Tibial nerve (tissue), 4 donors: ENCODE measurements at regions not wholly inside any gene's neighbourhood (a gene's known extent, or its start where the extent isn't known, plus 50 kb on each side); places are given as distances from the start of the nearest gene placed in this dataset.

Experiments used
- DNase-seq, 2 donors: peaks; one replicate each; pipeline ENCODE4 v3.0.0-alpha.2; 2019; ENCODE audit warnings: low spot score in 2 of 2
- H3K27ac ChIP-seq, 4 donors: fragments of 200-600 bp; sonication (generic) in 3 of 4; one replicate each; pipeline ENCODE4 v1.5.1; 2017 to 2019; ENCODE audit warnings: mild to moderate bottlenecking in 1 of 4
- H3K27me3 ChIP-seq, 2 donors: fragments of 200-600 bp; sonication (generic) in 1 of 2; one replicate each; pipeline versions ENCODE4 v1.5.1 to v1.6.0; 2017 to 2019
- H3K36me3 ChIP-seq, 3 donors: fragments of 200-600 bp; sonication (generic); one replicate each; pipeline ENCODE4 v1.5.1; 2018 to 2019
- H3K4me1 ChIP-seq, 4 donors: fragments of 200-600 bp; sonication (generic) in 3 of 4; one replicate each; pipeline ENCODE4 v1.5.1; 2017 to 2019
- H3K4me3 ChIP-seq, 4 donors: fragments of 200-600 bp; sonication (generic) in 3 of 4; one replicate each; pipeline ENCODE4 v1.5.1; 2017 to 2019; ENCODE audit warnings: mild to moderate bottlenecking in 1 of 4, moderate library complexity in 1 of 4
- H3K9me3 ChIP-seq, 4 donors: fragments of 200-600 bp; sonication (generic) in 3 of 4; one replicate each; pipeline ENCODE4 v1.5.1; 2017 to 2019
- EP300 ChIP-seq, 2 donors: sonication (generic); formaldehyde crosslinking; IDR thresholded peaks; one replicate each; pipeline ENCODE4 v1.6.1; 2017; ENCODE audit warnings: antibody characterized with exemption in 2 of 2, mild to moderate bottlenecking in 1 of 2
- POLR2A ChIP-seq, 2 donors: fragments of 450-650 bp; IDR thresholded peaks; one replicate each; pipeline ENCODE4 v1.6.1; 2017; ENCODE audit warnings: antibody characterized with exemption in 2 of 2, mild to moderate bottlenecking in 2 of 2, moderate library complexity in 2 of 2
- WGBS, 2 donors: methylation state at CpG; one replicate each; pipeline ENCODE4 v1.1.5; 2018; 5-methylcytosine and 5-hydroxymethylcytosine counted together
- TF ChIP-seq, protein P1 (sequence below), 5 experiments: fragments of 200-600 bp in 3 of 5; fragments of 450-650 bp in 2 of 5; sonication (generic) in 3 of 5; IDR thresholded peaks; one replicate each; pipeline ENCODE4 v1.5.1; 2016 to 2019; ENCODE audit warnings: antibody characterized with exemption in 5 of 5, mild to moderate bottlenecking in 3 of 5, moderate library complexity in 2 of 5

DNA sequence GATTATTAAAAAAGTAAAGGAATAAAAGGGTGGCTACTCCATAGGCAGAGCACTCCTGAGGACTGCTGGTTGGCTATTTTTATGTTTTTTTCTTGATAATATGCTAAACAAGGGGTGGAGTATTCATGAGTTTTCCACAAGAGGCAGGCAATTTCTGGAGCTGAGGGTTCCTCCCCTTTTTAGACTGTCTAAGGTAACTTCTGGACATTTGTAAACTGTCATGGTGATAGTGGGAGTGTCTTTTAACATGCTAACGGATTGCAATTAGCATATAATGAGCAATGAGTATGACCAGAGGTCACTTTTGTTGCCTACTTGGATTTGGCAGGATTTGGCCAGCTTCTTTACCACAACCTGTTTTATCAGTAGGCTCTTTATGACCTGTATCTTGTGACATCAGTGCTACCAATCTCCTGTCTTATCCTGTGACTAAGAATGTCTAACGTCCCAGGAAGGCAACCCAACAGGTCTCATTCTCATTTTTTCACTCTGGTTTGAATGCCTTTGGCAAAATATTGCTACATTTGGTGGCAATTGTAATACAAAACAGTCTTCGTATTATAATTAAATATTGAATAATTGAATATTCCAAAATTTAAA lies 587.8 kb upstream of the POM121L12 start:
- Histone ChIP-seq H3K27me3 (no peaks in the 10 kb centered on the region), H3K27ac (no peak overlapping the region), H3K4me3 (no peak overlapping the region), H3K4me1 (no peaks in the 10 kb centered on the region), H3K9me3 (peaks cover 0 to 3% (median 0%) of the 10 kb centered on the region in 4 donors), H3K36me3 (no peaks in the 10 kb centered on the region)
- 65 to 70% methylated on average over 3 of the region's 3 CpGs for WGBS, 2 donors
- DNase-seq, result no peak
- TF ChIP-seq POLR2A (IDR thresholded peaks at IDR 0.05) (no peak), EP300 (IDR thresholded peaks at IDR 0.05) (no peak)
- TF ChIP-seq, protein P1, sequence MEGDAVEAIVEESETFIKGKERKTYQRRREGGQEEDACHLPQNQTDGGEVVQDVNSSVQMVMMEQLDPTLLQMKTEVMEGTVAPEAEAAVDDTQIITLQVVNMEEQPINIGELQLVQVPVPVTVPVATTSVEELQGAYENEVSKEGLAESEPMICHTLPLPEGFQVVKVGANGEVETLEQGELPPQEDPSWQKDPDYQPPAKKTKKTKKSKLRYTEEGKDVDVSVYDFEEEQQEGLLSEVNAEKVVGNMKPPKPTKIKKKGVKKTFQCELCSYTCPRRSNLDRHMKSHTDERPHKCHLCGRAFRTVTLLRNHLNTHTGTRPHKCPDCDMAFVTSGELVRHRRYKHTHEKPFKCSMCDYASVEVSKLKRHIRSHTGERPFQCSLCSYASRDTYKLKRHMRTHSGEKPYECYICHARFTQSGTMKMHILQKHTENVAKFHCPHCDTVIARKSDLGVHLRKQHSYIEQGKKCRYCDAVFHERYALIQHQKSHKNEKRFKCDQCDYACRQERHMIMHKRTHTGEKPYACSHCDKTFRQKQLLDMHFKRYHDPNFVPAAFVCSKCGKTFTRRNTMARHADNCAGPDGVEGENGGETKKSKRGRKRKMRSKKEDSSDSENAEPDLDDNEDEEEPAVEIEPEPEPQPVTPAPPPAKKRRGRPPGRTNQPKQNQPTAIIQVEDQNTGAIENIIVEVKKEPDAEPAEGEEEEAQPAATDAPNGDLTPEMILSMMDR (IDR thresholded peaks at IDR 0.05), result no peak

DNA sequence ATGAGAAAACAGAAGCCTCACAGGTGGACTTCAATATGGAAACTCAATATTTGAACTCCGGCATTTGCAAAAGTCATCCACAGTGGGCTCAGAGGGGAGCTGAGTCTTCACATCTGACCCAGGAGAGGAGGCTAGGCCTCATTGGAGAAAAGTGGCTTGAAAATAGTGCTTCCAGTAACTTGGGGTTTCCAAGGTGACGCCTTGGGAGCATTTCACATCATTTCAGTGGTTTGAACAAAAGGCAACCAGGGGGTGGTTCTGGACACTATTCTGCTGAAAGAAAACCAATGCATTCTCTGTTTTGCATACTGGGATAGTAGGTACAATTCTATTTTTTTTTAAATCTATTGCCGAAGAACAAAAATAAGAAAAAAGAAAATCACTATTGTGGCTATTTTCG lies 599.2 kb upstream of the POM121L12 start:
- no peaks in the 10 kb centered on the region for H3K4me1 ChIP-seq
- no peaks in the 10 kb centered on the region for H3K36me3 ChIP-seq
- H3K9me3 ChIP-seq, result peaks cover 0 to 3% (median 0%) of the 10 kb centered on the region in 4 donors
- 88 to 89% methylated on average over 4 of the region's 4 CpGs for WGBS, 2 donors
- H3K27me3 ChIP-seq, result no peaks in the 10 kb centered on the region
- no peak for DNase-seq
- H3K4me3 ChIP-seq, result no peak overlapping the region
- H3K27ac ChIP-seq, result no peak overlapping the region
- TF ChIP-seq POLR2A (IDR thresholded peaks at IDR 0.05) (no peak), EP300 (IDR thresholded peaks at IDR 0.05) (no peak)
- TF ChIP-seq, protein P1 (IDR thresholded peaks at IDR 0.05), result no peak

DNA sequence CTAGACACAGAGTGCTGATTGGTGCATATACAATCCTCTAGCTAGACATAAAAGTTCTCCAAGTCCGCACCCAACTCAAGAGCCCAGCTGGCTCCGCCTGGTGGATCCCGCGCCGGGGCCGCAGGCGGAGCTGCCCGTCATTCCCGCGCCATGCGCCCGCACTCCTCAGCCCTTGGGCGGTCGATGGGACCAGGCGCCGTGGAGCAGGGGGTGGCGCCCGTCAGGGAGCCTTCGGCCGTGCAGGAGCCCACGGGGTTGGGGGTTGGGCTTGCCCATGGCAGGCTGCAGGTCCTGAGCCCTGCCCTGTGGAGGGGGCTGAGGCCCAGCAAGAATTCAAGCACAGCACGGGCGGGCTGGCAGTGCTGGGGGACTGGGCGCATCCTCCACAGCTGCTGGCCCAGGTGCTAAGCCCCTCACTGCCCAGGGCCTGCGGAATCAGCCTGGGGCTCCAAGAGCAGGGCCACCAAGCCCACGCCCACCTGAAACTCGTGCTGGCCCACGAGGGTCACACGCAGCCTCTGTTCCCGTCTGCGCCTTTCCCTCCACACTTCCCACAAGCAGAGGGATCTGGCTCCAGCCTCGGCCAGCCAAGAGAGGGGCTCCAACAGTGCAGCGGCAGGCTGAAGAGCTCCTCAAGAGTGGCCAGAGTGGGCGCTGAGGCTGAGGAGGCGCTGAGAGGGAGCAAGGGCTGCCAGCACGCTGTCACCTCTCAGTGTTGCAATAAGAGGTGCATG lies 604.2 kb upstream of the POM121L12 start:
- TF ChIP-seq POLR2A (IDR thresholded peaks at IDR 0.05) (no peak), EP300 (IDR thresholded peaks at IDR 0.05) (no peak)
- TF ChIP-seq, protein P1 (IDR thresholded peaks at IDR 0.05), result no peak
- WGBS, 2 donors, result 87 to 94% methylated on average over 19 to 30 of the region's 36 CpGs
- DNase-seq, result no peak
- no peaks in the 10 kb centered on the region for H3K36me3 ChIP-seq
- H3K9me3 ChIP-seq, result peaks cover 0 to 8% (median 0%) of the 10 kb centered on the region in 4 donors
- H3K4me3 ChIP-seq, result no peak overlapping the region
- H3K27me3 ChIP-seq, result no peaks in the 10 kb centered on the region
- H3K27ac ChIP-seq, result no peak overlapping the region
- H3K4me1 ChIP-seq, result no peaks in the 10 kb centered on the region

DNA sequence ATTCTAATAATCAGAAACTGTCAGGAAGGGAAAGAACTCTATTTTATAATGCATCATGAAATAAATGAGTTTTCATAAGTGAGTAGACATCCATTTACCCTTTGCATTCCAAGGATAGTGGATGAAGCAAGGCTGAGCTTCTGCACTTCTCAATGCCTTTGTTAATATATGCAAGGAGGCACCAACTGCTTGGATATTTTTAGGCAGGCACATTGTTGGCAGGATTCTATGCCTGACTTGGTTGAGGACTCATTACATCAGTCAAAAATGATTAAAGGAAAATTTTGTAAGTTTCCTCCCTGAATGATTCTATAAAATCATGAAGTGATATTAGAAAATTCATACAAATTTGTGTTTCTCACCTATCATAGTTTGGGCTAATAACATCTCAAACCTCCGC lies 612.2 kb upstream of the POM121L12 start:
- Histone ChIP-seq H3K27me3 (no peaks in the 10 kb centered on the region), H3K4me3 (no peak overlapping the region), H3K9me3 (no peaks in the 10 kb centered on the region), H3K36me3 (no peaks in the 10 kb centered on the region), H3K27ac (no peak overlapping the region), H3K4me1 (no peaks in the 10 kb centered on the region)
- TF ChIP-seq POLR2A (IDR thresholded peaks at IDR 0.05) (no peak), EP300 (IDR thresholded peaks at IDR 0.05) (no peak)
- TF ChIP-seq, protein P1 (IDR thresholded peaks at IDR 0.05), result no peak
- no peak for DNase-seq
- 95 to 100% methylated on average over 1 of the region's 1 CpG for WGBS, 2 donors

DNA sequence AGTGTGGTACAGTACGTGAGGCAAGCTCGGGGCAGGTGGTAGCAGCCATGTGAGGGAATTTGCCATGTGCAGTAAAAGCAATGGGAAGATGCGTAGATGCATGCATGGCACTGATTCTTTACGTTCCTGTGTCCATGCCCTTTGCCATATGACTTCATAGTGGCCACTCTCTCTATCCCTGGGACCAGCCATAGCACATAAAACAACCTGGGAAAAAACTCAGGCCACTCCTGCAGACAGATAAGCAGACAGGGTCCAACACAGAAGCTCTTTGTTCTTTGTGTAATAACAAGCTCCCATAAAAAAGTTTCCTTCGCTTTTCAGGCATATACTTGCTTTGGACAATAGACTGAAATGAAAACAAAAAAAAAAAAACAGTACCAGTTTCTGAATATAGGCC lies 622.4 kb upstream of the POM121L12 start:
- H3K36me3 ChIP-seq, result no peaks in the 10 kb centered on the region
- WGBS, 2 donors, result 43 to 49% methylated on average over 5 of the region's 5 CpGs
- H3K4me3 ChIP-seq, result no peak overlapping the region
- no peaks in the 10 kb centered on the region for H3K27me3 ChIP-seq
- no peaks in the 10 kb centered on the region for H3K4me1 ChIP-seq
- no peak overlapping the region for H3K27ac ChIP-seq
- no peaks in the 10 kb centered on the region for H3K9me3 ChIP-seq
- no peak for TF ChIP-seq POLR2A (IDR thresholded peaks at IDR 0.05)
- TF ChIP-seq EP300 (IDR thresholded peaks at IDR 0.05), result no peak
- TF ChIP-seq, protein P1 (IDR thresholded peaks at IDR 0.05), result no peak
- DNase-seq, result no peak
